Lower leg skin (tissue), 3 donors: ENCODE measurements at regions not wholly inside any gene's neighbourhood (a gene's known extent, or its start where the extent isn't known, plus 50 kb on each side); places are given as distances from the start of the nearest gene placed in this dataset.

Experiments used
- POLR2A ChIP-seq, 2 donors: fragments of 450-650 bp; IDR thresholded peaks; one replicate each; pipeline ENCODE4 v1.6.1; 2016 to 2017; ENCODE audit warnings: antibody characterized with exemption in 2 of 2, mild to moderate bottlenecking in 1 of 2, moderate library complexity in 1 of 2
- TF ChIP-seq, protein P1 (sequence below), 3 donors: fragments of 450-650 bp; IDR thresholded peaks; one replicate each; pipeline ENCODE4 v1.5.1; 2016; ENCODE audit warnings: antibody characterized with exemption in 3 of 3, mild to moderate bottlenecking in 3 of 3, moderate library complexity in 2 of 3

DNA sequence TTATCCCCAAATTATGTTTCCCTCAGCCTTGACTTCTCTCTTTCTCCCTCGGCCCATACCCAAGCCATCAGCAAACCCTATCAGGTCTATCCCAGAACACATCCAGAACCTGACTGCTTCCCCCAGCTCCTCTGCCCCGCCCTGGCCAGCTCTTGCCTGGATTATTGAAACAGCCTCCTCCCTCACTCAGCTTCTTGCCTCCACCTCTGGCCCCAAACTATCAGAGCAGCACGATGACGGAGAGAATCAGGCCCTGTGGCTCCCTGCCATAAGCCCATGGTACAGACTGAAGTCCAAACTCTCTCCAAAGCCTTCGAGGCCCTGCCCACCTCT is 105.3 kb upstream of the LINGO1 start:
- TF ChIP-seq, protein P1, sequence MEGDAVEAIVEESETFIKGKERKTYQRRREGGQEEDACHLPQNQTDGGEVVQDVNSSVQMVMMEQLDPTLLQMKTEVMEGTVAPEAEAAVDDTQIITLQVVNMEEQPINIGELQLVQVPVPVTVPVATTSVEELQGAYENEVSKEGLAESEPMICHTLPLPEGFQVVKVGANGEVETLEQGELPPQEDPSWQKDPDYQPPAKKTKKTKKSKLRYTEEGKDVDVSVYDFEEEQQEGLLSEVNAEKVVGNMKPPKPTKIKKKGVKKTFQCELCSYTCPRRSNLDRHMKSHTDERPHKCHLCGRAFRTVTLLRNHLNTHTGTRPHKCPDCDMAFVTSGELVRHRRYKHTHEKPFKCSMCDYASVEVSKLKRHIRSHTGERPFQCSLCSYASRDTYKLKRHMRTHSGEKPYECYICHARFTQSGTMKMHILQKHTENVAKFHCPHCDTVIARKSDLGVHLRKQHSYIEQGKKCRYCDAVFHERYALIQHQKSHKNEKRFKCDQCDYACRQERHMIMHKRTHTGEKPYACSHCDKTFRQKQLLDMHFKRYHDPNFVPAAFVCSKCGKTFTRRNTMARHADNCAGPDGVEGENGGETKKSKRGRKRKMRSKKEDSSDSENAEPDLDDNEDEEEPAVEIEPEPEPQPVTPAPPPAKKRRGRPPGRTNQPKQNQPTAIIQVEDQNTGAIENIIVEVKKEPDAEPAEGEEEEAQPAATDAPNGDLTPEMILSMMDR (IDR thresholded peaks at IDR 0.05): no peak
- TF ChIP-seq POLR2A (IDR thresholded peaks at IDR 0.05): no peak
